Stimulated activated CD4-positive, alpha-beta T cell treated with anti-CD3 and anti-CD28 coated beads, Interleukin-4, amount 100 ng/mL, for 4 hours (primary cell): ENCODE measurements at regions not wholly inside any gene's neighbourhood (a gene's known extent, or its start where the extent isn't known, plus 50 kb on each side); places are given as distances from the start of the nearest gene placed in this dataset.
"Not testable (repeated sequence)": the region's sequence is repeated elsewhere in the genome, so short reads cannot be mapped to it uniquely, and the experiment has no call there.

Source experiments
- DNase-seq, 2 experiments: peaks; one replicate each; pipeline ENCODE4 v3.0.0-alpha.2; 2020

DNA sequence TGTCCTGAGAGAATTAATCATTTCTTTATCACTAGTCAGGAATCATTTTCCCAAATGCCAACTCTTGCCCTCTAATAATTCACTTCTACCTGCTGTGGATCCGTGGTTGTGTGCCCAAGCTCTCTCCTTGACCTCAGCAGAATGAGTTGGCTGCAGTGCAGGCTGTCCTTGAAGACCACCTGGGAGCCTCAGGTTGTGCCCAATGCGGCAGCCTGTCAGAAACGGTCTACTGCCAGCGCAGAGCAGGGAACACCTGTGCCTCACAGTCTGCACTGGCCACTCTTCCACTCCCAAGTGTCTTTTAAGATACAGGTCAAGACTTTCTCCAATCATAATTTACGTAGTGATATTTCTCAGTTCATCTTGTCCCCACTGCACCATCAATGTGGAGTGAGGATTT lies 246.0 kb upstream of the PHF14 start:
- no peak for DNase-seq

GRCh38 chr7:10731253-10731773 lies 242.4 kb upstream of the PHF14 start:
- no peak for DNase-seq

- no peak for DNase-seq
Measured at GRCh38 chr7:10733747-10734146, 239.9 kb upstream of the PHF14 start.

GRCh38 chr7:10734595-10734994 lies 239.1 kb upstream of the PHF14 start:
- no peak for DNase-seq

DNA sequence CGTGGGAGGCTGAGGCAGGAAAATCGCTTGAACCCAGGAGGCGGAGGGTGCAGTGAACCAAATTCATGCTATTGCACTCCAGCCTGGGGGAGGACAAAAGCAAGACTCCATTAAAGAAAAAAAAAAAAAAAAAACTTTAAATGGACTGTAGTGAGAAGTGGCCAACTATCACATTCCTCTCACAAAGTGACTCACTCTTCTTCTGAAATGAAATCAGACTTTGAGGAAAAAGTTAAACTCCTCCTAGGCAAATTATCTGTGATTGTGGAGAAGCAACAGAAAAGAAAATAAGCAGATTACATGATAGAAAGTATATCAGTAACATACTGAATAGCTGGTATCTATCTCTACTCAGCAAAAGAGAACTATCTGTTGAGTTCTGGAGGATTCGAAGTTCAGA lies 234.3 kb upstream of the PHF14 start:
- DNase-seq: no peak

DNA sequence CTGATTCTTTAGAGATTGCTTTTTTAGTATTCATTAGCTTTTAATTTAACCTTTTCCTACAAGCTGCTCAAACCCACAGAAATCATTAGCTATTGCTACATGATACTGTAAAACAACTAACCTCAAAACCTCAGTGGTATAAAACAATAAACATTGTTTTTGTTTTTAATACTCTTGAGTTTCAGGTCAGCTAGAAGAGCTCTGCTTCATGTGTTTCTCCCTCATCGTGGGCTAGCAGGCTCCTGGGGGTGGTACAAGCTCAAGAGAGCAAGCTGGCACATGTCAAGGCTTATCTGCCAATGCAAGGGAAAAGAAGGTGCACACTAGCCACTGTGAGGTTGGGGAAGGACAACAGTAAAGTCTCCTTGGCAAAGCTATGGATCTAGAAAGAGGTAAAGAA lies 232.9 kb upstream of the PHF14 start:
- no peak for DNase-seq

- no peak for DNase-seq
Measured at GRCh38 chr7:10756981-10757380, 216.7 kb upstream of the PHF14 start.

DNA sequence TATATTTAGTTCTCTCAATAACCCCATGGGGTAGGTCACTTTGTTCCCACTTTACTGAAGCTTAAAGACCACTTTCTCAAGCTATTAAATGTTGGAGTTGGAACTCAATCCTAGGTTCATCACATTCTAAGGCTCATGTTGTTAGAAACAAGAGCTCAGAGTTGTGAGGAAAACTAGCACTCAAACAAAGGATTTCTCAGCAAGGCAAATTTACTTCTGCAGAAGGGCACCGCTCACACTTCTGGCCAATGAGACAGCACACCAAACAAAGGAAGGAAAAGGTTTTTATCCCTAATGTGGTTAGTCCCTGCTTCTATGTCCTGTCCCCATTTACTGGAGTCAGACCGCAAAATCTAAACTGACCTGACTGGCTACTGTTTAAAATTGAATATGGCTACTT lies 214.6 kb upstream of the PHF14 start:
- DNase-seq: no peak

DNA sequence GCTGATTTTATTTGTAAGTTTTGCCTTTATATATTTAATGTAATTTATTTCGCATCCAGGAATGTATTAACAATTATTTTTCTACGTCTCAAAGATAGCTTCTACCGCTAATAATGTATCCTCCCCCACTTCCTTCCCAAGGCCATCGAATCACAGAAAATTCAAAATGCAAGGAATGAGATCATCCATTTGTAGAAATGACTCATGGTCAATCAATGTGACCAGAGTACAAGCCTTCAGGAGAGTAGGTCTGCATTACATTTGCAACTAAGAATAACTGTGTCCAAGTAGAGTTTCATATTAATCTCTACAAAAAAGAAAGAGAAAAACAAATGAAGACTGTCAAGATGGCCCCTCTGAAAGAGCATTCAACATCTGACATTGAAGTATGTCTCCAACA lies 205.9 kb upstream of the PHF14 start:
- DNase-seq: no peak

DNA sequence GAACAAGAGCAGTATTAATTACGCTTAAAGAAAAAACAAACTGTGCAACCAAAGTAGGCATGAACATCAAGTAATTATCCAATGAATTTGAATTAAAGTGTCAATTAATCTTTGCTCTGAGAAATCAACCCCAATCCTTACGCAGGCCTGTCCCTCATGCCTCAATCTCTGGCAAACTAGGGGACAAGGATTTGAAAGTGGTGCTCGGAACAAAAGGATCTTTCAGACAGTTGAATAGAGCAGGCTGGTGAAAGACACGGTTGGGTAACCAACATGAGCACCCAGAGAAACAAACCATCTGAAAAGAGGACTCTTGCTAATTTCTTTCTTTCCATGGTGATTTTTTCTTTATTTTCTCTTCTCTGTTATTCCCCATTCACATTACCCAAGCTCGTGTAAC lies 203.5 kb upstream of the PHF14 start:
- DNase-seq: no peak

DNA sequence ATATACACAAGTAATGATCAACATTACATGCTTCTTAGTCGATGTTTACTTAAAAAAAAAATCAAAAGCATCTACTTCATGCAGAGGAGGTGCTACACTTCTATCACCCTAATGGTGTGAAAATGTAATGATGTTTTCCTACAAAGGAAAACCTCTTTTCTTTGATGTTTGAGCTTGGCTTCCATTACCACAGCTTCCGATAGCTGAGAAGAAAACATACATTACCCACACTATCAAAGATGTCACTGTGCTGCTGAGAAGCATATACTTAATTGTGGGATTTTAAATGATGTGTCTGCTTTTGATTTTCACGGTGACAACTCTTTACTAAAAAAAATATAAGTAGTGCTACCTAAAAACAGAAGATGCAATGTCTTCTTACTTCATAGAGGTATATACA lies 200.2 kb upstream of the PHF14 start:
- DNase-seq: no peak

DNA sequence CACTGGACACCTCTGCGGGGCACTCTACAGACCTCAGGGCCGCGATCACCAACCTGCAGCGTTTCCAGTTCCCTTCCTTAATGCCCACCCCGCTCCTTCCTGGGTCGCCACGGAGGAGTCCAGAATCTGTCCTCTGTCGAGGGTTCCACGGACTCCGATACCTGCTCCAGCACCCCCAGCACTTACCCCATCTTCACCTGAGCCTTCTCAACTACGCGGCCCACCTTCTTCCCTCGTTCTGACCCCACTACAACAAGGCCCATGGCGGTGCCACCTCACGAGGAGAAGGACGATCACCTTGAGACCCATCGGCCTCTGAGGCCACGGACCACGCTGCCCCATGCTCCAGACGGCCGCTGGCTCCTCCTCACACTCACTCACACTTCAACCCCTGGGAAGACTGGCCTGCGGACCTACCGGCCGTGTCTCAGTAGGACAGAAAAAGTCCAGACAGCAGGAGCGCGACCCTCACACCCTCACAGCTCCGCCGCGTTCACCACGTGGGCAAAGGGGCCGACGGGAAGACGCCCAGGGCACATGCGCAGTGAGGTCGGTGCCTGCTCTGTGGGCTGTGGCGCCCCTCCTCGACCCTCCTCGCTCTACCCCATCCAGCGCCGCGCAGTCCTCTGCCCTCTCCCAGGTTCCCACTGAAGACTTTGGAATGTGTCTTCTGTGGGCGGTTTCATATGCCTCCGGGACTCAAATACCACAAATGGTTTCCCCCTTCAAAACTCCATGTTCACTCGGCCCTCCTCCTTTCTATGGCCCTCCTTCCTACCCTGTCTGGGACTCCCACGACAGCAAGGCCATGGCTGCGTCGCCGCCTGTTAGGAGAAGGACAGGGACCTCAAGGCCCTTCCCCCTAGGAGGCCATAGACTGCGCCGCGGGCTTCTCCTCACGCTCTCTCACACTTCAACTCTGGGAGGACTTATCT lies 193.9 kb upstream of the PHF14 start:
- DNase-seq: no peak

DNA sequence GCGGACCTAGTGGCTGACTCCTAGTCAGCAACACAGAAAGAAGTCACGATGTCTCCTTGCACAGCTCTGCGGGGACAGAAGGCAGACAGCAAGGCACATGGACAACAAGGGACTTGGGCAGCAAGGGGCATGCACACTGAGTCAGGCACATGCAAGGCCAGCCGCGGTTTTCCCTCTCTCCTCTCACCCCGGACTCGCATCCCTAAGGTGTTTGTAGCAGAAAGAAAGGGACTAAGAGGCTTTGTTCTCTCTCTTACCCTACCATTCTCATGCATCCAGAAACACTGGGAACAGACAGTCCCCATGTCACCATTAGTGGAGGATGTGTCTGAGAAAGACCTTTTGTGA lies 193.3 kb upstream of the PHF14 start:
- no peak for DNase-seq

GRCh38 chr7:10786976-10787375 lies 186.7 kb upstream of the PHF14 start:
- not testable (repeated sequence) for DNase-seq

DNA sequence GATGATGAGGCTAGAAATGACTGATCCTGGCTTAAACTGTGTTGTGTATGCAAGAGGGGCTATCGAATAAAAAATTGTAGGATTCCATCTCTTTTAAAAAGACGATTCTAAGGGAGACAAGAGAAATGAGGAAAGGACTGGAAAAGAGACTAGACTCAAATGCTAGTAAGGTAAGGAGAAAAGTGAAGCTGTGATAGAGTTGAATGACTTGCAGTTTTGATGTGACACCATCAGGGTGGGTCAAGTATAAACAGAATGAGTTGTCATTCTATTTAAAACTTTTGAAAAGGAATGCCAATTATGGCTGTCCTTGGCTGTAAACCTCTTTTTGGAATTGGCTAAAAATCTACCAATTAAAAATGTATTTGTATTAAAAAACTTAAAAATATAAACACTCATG lies 184.5 kb upstream of the PHF14 start:
- no peak for DNase-seq

GRCh38 chr7:10790910-10791309 lies 182.8 kb upstream of the PHF14 start:
- DNase-seq: no peak

DNA sequence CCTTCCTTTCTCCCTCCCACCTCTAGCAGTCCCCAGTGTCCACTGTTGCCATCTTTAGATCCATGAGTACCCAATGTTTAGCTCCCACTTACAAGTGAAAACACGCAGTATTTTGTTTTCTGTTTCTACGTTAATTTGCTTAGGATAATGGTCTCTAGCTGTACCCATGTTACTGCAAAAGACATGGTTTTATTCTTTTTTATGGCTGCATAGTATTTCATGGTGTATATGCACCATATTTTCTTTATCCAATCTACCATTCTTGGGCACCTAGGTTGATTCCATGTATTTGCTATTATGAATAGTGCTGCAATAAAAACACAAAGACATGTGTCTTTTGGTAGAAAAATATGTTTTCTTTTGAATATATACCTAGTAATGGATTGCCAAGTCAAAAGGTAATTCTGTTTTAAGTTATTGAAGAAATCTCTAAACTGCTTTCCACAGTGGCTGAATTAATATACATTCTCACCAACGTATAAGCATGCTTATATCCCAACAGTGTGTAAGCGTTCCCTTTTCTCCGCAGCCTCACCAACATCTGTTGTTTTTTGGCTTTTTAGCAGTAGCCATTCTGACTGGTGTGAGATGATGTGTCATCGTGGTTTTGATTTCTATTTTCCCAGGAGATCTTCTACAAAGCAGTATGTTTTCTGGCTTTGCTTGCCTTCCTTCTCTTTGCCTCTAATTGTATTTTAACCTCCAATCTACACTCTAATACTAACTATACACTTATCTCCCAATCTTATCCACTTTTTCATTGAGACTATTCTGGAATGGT lies 179.5 kb upstream of the PHF14 start:
- no peak for DNase-seq

DNA sequence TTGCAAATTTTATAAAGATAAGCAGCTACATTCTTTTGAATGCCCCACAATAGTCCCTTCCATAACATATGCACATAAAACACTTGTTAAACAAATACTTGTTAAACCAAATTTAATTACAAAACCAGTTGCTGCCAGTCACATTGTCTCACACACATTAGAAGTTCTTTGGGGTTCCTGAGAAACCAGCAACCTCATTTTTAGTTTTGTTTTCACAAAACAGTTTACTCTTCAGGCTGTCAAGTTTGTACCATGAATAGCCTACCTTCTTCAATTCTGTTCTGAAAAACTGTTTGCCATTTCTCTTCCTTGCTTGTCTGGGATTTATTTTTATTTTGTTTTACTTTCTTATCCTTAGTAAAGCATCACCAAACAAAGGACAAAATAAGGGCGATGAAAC lies 176.5 kb upstream of the PHF14 start:
- DNase-seq: no peak

GRCh38 chr7:10798044-10798443 lies 175.6 kb upstream of the PHF14 start:
- DNase-seq: no peak

GRCh38 chr7:10799475-10799874 lies 174.2 kb upstream of the PHF14 start:
- DNase-seq: no peak

DNA sequence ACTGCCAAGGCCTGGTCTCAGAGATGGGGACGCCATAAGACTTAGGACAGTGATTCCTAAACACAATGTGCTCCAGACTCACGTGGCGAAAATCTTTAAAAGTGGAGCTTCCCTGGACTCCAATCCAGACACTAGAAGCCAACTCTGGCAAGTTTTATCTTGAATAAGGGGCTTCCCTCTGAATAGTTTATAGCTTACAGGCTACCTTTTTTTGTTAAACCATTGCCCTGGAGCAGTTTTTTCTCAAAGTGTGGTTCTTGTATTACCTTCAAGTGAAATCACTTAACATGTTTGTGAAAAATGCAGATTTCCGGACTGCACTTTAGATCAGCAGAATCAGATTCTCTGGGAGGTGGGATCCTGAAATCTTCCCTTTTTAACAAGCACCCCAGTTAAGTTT lies 171.7 kb upstream of the PHF14 start:
- no peak for DNase-seq

DNA sequence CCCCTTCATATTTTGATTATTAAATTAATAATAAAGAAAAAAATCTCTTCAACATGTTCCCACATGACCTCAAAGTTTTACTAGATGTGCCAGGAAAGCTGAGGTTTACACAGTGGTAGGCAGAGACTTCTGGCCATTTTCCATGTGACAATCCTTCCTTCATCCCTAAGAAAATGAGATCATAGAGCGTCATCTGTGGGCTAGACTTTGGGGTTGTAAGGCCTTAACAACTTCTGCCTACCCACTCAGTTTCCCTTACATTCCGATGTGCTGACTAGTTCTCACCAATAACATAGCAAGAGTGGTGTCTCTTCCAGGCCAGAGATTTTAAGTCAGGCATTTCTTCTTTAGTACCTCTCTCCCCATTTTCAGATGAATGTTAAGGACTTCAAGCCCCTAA lies 171.1 kb upstream of the PHF14 start:
- DNase-seq: no peak

GRCh38 chr7:10803720-10804119 lies 170.0 kb upstream of the PHF14 start:
- no peak for DNase-seq

- no peak for DNase-seq
Measured at GRCh38 chr7:10804770-10805169, 168.9 kb upstream of the PHF14 start.
